ENCODE measurements at regions not wholly inside any gene's neighbourhood (a gene's known extent, or its start where the extent isn't known, plus 50 kb on each side); places are given as distances from the start of the nearest gene placed in this dataset.

- TF ChIP-seq CTCF (IDR thresholded peaks at IDR 0.05) (no peak), POLR2A (IDR thresholded peaks at IDR 0.05) (no peak)
These were observed 375.6 kb downstream of the BCKDHB start for GRCh38 chr6:80482056-80482455.

All from transverse colon (tissue), 3 donors.